LoVo (cell line): ENCODE measurements at regions not wholly inside any gene's neighbourhood (a gene's known extent, or its start where the extent isn't known, plus 50 kb on each side); places are given as distances from the start of the nearest gene placed in this dataset.

ENCODE experiments used
- DNase-seq: peaks from one replicate; pipeline ENCODE4 v3.0.0-alpha.2; 2016; ENCODE audit warnings: low spot score

DNA sequence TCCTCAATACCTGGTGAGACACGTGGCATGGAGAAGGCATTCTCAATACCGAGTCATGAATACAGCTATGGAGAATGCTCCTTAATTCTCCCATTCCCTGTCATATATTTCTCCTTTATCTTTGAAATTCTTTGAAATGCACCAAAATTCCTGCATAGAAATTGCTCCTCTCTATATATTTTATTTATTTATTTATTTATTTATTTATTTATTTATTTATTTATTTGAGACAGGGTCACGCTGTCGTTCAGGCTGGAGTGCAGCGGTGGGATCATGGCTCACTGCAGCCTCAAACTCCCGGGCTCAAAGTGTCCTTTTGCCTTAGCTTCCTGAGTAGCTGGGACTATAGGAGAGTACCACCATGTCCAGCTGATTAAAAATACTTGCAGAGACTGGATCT lies 190.3 kb upstream of the MAF start:
- no peak for DNase-seq

DNA sequence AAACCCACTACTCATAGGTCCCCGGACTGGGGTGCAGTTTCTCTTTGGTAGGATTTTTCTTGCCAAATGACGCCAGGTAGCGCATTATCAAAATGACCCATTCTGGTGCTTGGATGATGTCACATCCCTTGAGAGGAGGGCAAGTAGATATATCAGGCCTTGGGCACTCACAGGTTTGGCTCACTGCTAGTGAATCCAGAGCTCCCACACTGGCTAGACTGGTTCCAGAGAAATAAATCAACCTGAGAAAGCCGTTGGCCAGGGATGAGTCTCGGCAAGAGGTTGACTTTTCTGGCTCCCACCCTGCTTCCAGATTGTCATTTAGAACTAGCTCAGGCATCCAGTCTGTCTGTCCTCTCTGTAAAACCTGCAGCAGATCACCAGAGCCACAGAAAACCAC lies 188.4 kb upstream of the MAF start:
- DNase-seq: no peak

DNA sequence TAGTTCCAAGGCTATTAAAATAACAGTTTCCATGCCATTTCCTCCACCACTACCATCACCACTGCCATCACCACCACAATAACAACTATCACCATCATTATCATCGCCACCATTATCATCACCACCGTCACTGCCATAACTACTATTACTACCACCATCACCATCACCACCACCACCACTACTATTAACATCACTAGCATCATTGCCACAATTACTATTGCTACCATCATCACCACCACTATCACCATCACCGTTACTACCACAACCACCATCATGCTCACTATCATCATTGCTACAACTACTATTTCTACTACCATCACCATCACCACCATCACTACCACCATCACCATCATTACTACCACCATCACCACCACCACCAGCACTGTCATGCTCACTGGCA lies 185.9 kb upstream of the MAF start:
- no peak for DNase-seq

DNA sequence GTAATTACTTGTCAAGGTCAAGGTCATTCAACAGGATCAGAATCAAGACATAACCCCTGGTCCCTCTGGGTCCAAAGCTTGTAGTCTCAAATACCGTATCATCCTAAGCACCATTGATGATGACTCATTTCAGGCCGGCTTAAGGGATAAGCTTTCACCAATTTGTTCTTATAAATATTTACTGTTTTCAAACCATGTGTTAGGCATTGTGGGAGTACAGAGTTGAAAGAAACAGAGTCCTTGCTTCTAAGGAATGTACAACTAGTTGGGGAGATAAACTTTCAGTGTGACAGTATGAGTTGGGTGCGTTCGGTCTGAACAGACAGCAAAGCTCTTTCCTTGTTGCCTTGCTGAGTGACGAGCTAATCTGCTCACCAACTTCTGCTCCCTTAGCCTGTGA lies 183.5 kb upstream of the MAF start:
- no peak for DNase-seq

DNA sequence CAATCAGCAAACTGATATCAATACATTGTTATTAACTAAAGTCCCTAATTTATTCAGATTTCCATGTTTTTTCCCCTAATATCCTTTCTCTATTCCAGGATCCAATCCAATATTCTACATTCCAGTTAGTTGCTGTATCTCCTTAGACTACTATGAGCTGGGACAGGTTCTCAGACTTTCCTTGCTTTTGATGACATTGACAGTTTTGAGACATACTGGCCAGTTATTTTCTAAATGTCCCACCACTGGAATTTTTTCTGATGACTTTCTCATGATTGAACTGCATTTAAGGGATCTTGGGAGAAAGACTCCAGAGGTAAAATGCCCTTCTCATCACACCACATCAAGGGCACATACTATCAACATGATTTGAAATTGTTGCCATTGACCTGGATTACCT lies 177.1 kb upstream of the MAF start:
- DNase-seq: no peak

DNA sequence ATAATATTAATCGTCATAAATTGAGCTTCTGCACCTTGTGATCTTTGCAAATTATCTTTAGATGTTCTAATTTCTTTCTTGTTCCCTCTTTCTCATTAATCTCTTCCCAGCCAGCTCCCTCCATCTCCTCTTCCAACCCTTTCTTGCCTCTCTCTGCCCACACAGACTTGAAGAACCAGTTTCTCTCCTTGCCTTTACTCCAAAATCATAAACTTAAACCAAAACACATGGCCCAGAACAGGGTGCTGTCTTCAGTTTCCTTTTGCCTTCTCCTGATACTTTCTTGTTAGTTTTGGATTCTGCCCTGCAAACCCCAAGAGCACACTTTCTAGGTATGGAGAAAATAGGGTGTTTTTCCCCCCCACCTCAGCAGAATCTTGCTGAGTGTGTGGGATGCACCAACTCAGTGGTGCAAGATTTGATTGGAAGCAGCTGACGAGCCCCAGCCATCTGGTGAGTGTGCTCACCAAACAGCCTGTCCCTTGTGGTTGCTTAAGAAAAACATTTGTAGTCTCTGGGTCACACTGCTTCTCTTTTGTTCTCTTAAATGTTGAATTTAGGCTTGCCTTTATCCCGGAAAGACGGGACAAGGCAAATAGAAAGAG lies 175.8 kb upstream of the MAF start:
- DNase-seq: no peak

DNA sequence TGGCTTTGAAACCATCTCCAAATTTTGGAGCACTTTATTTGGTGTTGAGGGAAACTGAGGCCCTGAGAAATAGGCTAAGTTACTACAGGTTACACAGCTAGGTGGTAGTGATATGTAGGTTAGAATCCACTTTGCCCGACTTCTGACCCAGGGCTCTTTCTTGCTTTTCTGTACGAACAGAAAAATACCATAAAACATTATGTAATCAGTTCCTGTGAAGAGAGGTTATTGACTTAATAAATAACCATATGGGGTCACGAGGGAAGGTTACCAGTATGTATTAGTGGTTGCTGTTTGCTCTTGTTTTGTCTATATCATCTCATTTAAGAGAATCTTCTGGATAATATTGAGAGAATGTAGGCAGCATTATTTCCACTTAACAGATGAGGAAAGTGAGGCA lies 172.2 kb upstream of the MAF start:
- no peak for DNase-seq

DNA sequence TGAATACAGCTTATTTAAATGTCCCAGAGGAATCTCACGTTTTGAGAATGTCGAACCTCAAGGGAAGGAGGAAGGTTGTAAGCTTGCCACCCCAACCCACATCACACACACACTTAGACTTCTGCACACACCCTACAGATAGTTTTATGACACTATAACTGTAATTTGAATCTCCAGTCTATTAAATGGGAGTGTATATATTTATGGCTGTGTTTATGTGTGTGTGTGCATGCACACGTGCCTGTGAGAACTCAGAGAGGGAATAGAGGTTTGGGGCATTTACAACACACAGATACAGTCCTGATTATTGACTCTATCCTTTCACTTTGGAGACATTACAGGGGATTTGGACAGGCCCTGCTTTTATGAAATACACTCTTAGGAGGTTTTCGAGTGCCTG lies 171.5 kb upstream of the MAF start:
- DNase-seq: no peak

DNA sequence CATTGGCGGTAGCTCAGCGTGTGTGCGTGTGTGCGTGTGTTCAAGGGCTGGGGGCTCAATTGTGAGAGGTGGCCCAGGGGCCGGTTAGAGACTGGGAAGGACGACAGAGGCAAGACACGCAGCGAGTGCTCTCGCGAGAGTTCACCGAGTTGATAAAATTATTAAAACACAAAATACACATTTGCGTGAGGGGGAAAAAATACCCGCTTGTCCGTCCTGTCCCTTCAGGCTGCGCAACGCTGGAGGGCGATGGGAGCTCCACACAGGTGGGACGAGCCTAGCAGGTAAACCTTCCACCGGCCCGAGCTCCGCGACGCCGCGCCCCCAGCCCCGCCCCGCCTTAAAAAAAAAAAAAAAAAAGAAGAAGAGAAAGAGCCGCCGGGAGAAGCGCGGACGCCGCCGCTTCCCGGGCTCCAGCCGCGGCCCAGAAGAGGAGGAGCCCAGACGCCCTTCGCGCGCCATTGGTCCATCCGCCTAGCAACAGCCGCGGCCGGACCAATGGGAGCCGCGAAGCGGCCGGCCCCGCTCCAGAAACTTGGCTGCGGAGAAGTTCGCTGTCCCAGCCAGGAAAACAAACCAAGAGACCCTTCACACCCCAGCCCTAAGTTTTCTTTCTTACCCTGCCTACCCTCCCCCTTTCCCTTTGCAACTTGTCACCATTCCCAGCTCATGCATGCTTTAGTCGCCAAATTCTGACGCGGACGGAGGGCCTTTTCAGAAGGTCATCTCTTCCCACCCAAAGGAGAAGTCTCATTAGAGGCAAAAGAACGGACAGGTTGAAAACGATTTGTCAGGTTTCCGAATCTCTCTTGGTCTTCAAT lies 169.9 kb upstream of the MAF start:
- DNase-seq: peak; percentile 90

DNA sequence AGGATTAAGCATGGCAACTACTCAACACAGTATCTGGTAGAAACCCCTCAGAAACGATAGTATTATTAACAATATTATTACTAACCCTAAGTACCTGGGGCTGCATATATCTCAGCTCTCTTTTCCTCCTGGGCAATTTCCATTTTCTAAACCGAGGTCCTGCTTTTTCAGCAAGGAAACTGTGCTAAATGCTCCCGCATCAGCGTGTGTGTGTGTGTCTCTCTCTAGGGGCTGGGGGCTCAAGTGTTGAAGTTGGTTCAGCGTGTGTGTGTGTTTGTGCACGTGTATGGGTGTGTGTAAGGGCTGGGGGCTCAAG lies 169.3 kb upstream of the MAF start:
- DNase-seq: no peak

DNA sequence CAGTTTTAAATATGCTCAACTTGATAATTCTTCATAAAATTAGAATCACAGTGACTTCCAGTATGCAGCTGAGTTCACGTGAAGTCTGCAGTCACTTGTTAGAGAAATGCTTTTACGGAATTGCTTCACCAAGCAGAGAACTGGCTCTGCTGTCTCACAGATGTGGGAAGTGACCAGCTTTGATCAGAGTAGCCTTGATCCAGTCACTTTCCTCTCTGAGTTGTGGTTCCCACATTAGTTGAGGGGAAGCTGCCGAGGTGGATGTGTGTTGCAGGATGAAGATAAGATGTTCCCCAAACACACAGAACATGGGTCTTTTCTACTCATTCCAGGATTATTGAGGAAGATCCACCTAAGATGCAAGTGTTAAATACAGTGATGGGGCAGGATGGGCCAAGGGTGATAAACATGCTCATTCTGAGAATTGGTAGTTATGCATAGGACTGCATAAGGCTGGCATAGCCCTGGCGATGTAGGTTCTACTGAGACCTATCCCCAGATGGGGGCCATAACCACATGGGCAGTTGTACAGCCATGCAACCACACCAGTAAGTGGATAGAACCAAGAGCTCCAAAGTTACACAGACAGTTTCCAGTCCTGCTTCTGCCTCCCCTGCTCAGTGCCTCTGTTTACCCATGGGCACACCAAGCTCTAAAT lies 168.9 kb upstream of the MAF start:
- DNase-seq: no peak

DNA sequence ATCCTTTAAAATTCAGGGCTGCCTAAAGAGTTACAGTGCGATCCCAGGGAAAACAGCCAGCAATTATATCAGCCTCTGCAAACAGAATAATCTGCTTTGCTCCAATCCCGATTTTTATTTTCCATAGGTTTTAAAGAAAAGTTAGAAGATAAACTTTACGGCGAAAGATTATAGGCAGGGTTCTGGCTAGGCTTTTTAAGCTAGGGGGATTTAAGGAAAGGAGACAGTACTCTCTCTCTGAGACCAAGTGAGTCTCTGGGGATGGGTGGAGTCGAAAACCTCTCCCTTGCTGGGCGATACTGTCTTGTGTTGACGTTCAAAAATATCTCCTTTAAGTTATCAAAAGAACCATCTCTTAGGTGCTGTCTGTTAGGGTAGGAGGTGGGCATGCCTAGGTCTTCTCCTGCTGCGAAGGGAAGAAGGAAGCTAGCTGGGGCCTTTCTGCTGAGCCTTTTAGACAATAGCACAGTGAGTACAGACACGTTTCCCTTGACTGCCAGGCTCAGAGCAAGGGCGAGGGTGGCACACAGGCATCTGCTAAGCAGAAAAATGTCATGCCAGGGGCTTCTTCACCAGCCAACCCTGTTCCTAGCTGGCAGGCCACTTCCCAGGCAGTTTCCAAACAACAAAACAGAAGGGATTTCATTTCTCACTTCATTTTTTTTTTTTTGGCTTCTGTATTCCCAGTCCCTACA lies 167.9 kb upstream of the MAF start:
- no peak for DNase-seq

DNA sequence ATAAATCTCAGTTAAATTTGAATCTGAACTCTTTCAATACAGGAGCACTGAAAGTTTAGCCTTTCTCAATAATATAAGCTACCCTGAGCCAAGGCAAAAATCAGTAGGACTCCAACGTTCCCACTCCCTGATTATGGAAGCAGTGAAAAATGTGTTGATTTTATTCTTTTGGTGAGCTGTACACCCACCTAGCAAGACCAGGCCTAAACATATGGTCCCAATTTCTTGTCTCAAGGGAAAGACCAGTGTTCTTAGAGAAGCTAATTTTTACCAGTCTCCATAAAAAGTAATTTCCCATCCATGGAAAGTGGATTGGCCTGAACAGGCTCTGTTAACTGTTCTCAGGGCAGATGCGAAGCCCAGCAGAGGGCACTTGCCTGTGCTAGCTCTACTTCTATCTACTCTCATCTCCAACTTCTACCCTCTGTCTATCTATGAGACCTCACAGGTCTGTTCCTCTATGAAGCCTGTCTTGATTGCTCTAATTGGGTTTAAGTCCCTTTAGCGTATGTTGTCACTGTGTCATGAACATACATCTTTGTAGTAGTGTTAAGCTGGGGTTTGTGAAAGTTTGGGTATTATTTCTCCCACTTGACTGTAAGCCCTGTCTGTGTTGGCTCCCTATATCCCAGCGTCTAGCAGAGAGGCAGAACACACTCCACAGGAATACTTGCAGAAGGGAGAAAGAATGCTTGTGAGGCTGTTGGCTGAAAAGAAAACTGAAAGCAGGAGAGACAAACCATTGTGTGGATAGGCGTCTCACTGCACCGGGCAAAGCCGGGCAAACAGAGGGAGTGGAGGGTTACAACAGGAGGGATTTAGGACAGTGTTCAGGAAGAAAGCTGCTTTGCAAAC lies 167.1 kb upstream of the MAF start:
- no peak for DNase-seq

DNA sequence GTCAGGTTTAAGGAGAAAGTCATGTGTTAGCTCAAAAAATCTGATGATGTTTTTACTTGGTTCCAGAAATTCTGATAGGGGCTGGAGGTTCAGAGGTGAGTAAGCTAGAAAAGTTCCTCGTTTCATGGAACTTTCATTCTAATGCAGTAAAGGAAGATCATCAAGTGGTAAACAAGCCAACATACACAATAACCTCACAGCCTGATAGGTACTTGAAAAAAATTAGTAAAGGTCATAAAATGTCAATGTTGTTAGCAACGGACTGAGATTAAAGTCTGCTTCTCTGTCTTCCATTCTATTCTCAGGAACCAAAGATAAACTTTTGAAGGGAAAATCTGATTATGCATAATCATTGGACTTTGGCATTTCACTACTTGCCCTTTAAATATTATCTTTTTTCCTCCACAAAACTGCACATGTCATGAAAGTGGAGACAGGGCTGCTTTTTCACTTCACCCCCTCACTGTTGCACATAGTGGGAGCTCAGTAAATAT lies 165.4 kb upstream of the MAF start:
- no peak for DNase-seq

DNA sequence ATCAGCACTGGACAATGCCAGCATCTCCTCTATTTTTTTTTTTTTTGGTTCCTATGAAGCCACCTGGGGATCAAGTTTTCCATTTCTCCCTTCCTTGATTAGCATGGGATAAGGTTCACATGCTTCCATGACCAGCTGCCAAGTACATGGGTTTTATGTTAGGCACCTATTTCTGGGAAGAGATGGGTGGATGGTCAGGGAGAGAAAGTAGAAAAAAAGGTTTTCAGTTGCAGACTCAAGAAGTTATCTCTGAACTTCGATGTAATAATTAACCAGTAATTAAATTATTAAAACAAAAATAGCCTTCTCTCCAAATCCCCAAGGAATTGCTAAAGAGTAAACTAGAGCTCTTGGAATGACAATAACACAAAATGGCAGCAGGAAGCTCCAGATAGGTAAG lies 164.9 kb upstream of the MAF start:
- no peak for DNase-seq

DNA sequence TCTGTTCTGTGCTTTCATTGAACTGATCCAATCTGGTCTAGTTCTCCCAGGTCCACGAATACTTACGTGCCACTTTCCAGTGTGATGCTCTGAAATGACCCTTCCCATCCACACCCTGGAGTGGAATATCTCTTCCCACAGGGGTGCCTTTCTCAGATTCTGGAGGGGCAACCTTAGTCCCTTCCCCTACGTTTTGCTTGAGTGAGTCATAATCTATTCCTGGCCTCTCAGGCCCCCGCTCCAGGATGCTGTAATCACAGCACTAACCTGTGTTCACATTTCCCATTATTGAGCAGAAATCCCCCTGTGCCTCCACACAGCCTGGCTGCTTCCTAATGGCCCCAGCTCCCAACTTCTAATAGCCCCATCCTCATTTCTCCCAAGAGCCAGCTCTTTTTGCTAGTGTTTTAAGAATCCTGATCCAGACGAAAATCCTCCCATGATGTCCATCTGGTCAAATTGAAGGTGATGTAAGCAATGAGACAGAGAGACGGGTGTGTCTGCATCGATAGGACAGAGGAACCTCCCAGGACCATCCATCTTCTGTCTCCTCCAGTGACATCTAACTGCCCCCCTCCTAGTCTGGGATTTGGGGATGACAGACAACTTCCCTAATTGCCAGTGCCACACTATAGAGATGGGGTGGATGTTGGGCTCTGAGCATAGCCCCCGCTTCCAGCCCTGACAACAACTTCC lies 164.0 kb upstream of the MAF start:
- no peak for DNase-seq

DNA sequence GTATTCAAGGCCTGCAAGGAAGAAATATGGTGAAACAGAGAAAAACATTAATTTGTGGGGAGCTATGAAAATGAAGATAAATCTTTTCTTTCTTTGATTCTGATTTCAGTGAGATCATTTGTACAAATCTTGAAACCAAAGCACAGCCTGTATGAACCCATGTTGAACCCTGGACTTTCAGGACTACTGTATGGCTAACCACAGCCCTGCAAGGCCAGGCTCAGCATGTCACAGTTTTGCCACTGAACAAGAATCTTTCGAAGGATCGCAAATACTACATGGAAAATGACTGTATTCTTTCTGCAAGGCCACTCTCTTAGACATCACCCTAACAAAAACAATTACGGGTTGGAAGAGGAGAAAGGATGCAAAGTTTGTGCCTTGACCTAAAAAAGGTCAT lies 161.7 kb upstream of the MAF start:
- no peak for DNase-seq

DNA sequence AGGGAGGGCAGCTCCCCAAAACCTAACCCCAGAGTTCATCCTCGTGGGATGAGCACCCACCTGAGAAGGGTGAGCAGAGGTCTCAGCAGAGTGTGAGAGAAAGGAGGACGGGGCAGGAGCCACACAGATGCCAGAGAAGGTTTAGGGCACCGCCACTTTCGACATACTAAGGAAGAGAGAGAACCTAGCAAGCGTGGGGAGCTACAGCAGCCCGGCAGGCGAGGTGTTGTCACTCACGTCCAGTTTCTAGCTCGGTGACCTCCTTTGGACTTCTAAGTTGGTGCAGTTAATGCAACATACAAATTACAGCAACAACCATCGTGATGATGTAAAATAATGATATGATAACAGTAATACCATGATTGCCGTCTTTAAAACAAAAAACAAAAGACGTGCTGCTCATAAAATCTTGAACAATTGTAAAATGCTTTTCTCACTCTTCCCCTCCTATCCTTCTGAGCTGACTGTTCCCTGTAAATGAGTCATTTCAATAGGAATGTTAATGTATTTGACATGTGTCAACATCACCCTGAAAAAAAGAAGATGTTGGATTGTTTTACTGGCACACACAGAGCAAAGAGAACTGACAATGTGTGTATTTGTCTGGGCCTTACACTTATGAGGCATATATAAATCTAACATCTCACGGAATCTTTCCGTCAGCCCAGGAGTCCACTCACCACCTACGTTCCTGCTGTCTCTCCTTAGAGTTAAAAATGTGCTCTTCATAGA lies 158.2 kb upstream of the MAF start:
- peak; percentile 37 for DNase-seq

DNA sequence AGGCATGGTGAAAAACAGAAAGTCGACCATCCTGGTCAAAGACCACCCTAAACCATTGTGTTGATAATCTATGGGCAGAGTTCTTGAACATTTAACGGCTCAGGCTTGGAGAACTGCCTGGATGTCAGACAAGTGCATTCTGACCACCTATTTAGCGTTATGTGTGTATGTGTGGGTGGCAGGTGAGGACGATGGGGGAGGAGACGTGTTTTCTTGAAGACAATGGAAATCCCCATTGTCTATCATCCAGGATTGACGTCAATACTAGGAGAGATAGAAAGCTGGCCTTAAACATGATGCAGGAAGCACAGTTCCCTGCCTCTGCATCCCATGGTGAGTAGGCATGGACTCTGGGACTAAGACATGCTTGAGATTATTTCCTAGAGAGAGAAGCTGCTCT lies 157.4 kb upstream of the MAF start:
- no peak for DNase-seq

DNA sequence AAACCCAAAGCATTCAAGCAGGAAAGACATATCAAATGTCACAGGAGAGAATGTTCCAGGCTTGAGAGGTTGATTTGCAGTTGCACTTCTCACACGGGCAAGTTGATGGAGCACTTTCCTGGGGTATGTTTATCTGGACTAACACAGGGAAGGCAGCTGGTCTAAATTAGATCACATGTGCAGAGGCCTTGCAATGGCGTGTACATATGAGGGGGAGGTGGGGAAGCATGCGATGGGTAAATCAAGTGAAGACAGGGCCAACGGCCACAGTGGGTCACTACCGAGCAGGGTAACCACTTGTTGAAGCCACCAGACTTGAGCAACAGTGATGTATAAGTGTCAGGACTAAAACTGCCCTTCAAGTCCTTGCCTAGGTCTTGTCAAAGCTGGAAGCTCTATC lies 156.6 kb upstream of the MAF start:
- no peak for DNase-seq

DNA sequence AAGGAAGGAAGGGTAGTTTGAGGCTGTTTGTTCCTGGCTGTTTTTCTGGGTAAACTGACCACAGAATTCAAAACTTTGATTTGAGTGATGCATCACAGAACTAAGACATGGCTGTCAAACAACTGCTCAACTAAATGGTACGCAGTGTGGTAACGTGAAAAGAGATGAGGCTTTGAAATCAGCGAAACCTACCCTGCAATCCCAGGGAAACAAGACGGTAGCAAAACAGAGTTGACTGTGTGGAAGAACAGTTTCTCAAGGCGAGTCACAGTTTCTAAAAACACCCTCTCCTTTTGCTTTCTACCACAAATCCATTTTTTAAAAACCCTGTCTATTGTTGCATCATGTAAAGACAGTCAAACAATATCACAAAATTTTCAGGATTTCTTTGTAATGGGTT lies 156.0 kb upstream of the MAF start:
- DNase-seq: no peak
